Esophagus muscularis mucosa (tissue), 3 donors: ENCODE measurements at regions not wholly inside any gene's neighbourhood (a gene's known extent, or its start where the extent isn't known, plus 50 kb on each side); places are given as distances from the start of the nearest gene placed in this dataset.

Experiments
- POLR2A ChIP-seq: fragments of 450-650 bp; IDR thresholded peaks from one replicate; pipeline ENCODE4 v1.6.1; 2017; ENCODE audit warnings: antibody characterized with exemption, moderate library complexity, mild to moderate bottlenecking, low read depth
- TF ChIP-seq, protein P1 (sequence below), 3 experiments: fragments of 200-600 bp in 2 of 3; fragments of 450-650 bp in 1 of 3; sonication (generic) in 2 of 3; IDR thresholded peaks; one replicate each; pipeline ENCODE4 v1.5.1; 2017 to 2019; ENCODE audit warnings: antibody characterized with exemption in 3 of 3, mild to moderate bottlenecking in 2 of 3, moderate library complexity in 1 of 3

DNA sequence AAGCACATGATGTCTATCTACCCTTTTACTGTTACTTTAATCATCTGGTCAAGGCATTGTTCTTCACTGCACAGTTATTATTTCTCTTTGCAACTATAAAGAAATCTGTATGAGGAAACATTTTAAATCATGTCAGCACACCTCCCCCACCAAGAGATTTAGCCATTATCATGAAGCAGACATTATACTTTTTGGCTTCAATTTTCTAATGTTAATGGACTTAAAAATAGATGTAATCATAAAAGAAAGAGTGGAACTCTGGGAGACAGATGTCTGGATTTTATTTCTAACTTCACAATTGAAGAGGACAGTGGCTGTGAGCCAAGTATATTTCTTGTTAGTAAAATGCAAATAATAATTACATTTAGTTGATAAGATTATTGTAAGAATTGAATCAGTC, 932.4 kb downstream of the TAF11L14 start:
- TF ChIP-seq, protein P1, sequence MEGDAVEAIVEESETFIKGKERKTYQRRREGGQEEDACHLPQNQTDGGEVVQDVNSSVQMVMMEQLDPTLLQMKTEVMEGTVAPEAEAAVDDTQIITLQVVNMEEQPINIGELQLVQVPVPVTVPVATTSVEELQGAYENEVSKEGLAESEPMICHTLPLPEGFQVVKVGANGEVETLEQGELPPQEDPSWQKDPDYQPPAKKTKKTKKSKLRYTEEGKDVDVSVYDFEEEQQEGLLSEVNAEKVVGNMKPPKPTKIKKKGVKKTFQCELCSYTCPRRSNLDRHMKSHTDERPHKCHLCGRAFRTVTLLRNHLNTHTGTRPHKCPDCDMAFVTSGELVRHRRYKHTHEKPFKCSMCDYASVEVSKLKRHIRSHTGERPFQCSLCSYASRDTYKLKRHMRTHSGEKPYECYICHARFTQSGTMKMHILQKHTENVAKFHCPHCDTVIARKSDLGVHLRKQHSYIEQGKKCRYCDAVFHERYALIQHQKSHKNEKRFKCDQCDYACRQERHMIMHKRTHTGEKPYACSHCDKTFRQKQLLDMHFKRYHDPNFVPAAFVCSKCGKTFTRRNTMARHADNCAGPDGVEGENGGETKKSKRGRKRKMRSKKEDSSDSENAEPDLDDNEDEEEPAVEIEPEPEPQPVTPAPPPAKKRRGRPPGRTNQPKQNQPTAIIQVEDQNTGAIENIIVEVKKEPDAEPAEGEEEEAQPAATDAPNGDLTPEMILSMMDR (IDR thresholded peaks at IDR 0.05), result no peak
- no peak for TF ChIP-seq POLR2A
